HG03520 (cell line): ENCODE measurements at regions not wholly inside any gene's neighbourhood (a gene's known extent, or its start where the extent isn't known, plus 50 kb on each side); places are given as distances from the start of the nearest gene placed in this dataset.

Source experiments
- ATAC-seq: cut with Tn5 transposase; IDR thresholded peaks from one replicate; pipeline ENCODE4 v1.9.1; 2021; ENCODE audit warnings: mild to moderate bottlenecking, moderate library complexity; ENCODE audit not compliant: unreplicated experiment

DNA sequence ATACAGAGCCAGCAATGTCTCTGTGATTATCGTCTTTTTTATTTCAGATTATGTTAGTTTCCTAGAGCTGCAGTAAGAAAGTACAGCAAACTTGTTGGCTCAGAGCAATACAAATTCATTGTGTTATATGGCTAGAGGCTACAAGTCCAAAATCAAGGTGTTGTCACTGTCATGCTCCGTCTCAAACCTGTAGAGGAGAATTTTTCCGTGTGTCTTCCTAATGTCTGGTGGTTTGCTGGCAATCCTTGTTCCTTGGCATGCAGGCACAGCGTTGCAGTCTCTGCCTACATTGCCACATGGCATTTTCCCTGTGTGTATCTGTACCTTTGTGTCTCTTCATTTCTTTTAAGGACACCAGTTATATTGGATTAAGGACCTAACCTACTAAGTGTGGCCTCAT lies 244.4 kb downstream of the LRRIQ3 start:
- no peak for ATAC-seq

DNA sequence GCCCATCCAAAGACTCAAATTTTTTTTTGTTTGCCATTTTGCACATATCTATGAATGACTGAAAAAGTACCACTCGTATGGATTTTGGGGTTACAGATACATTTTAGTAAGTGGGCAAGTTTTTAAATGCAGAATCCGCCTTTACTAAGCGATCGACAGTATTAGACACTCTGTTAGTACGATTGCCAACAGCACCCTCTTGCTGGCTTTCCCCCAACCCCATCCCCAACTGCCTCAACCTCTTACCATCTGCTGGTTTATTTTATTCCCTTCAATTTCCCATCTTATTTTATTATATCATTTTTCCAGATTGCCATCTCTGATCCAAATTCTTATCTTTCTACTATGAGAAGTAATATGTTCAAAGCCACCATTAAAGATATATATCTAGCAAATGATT lies 244.8 kb downstream of the LRRIQ3 start:
- no peak for ATAC-seq

DNA sequence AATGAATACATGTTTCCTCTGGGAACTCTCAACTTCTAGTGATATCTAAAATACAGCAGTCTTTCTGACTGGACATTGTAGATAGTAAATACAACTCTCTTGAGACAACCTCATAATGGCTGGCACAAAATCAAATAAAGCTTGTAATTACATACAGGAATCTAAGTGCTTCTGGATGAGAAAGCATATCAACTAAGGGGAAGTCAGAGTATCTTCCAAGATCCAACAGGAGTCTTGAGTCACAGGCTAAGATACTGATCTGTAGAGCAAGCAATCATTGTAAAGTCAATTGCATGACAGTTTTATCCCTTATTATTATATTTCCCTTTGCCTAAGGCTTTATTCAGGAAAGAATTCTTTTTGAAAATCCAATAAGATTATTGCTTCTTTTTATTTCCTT lies 249.9 kb downstream of the LRRIQ3 start:
- ATAC-seq = no peak

DNA sequence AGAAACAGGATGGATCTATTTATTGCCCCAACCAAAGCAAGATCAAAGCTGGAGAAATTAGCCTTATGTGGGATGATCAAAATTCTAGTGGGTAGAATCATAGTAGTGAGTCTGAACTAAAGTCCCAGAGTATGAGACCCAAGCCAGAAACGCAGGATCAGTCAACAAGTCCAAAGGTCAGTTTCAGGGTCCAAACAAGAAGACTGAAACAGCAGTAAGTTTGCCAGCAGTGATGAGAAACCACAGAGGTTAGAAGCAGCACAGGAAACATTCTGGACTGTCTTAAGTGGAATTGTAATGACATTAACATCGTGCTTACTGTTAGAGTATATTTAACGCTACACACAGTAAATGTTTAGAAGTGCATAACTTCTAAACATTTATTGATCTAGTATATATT lies 251.0 kb downstream of the LRRIQ3 start:
- ATAC-seq = no peak

DNA sequence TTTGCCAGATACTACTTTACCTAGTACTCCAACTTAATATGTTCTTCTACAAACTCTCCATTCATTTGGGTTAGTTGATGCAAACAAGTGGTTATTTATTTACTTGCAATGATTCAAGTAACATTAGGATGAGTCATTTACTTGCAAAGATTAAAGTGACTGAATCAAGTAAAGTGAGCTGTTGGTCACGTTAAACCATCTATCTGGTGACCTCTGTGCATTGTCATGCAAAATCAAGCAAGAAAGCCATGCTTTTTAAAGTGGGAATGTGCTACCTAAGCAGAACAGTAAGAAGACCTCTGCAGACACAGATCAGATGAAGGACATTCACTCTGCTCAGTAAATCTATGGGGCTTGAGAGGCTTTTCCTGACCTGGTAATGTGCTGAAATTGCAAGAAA lies 254.7 kb downstream of the LRRIQ3 start:
- no peak for ATAC-seq

DNA sequence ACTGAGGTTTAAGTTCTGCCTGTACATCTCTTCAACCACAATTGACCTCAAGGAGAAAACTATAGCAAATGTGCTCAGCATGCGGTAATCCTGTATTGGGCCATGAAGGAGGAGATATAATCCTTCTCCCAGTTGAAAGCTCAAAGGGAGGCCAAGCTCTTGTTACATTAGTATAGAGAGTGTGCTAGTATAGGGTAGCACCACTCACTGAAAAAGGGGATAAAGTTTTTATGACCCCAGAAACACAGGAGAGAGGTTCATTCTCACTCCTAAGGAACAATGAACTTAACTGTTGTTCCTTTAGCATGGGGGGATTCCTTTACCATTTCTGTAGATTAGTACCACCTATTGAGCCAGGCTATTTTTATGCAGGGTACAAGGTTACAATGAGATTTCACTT lies 267.7 kb downstream of the LRRIQ3 start:
- ATAC-seq = no peak

DNA sequence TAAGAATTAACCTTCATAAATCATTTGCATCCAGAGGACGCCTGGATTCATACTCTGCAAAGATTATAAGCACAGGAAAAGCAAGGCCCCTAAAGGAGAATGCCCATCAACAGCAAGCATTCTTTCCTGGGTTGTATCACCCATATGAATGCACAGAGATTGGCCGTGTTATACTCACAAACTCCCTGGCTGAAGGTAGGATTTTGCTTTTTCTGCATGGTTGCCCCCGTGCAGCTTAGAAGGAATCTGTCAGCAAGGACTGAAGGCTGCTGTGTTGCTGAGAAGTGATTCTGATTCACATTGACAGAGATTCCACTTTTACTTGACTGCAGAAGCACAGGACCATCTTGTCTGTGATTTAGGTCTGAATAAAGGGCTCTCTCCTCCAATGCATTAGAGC lies 283.0 kb downstream of the LRRIQ3 start:
- no peak for ATAC-seq

DNA sequence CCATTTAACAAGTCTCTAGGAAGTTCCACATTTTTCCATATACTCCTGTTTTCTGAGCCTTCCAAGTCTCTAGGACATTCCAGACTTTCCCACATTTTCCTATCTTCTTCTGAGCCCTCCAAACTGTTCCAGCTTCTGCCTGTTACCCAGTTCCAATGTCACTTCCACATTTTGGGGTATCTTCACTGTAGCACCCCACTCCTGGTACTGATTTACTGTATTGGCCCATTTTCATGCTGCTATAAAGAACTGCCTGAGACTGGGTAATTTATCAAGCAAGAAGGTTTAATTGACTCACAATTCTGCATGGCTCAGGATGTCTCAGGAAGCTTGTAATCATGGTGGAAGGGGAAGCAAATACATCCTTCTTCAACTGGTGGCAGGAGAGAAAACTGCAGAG lies 285.0 kb downstream of the LRRIQ3 start:
- ATAC-seq = no peak

DNA sequence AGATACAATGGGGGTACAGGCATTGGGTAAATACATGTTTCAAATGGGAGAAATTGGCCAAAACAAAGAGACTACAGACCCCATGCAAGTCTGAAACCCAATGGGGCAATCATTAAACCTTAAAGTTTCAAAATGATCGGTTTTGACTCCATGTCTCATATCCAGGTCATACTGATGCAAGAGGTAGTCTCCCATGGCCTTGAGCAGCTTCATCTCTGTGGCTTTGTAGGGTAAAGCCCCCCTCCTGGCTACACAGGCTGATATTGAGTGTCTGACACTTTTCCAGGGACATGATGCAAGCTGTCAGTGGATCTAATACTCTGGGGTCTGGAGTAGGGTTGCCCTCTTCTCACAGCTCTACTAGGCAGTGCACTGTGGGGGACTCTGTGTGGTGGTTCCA lies 286.1 kb downstream of the LRRIQ3 start:
- ATAC-seq = no peak

DNA sequence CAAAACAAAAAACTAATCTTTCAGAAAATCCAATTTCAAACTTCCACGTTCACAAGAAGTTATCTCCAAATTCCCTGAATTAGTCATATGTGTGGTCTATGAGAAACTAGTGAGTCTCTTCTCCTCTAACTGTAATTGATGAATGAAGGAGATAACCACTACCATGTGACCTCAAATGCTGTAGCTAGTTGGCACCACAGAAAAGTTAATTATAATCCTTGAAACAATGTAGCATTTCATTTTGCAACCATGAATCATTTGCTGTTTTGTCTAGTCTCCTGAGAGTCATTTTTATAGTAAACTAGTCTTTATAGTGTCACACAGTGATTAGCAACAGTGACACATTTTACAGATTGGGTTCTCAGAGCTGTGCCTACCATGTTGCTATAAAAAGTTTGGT lies 287.5 kb downstream of the LRRIQ3 start:
- ATAC-seq = no peak

DNA sequence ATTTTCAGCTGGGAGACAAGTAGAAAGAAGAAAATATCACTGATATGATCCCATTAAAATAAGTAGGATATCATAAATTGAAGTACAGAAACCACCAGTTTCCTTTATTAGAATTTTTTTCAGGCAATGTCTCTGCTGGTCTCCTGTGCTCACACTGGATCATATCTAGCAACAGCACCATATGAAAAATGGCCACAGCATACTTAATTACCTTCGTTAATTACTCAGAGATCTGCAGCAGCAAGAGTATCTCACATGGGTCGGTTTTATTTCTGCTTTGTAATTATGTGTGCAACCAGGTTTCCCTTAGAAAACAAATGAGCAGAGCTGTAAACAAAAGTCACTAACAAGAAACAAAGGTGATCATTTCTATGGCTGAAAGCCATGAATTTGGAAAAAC lies 287.9 kb downstream of the LRRIQ3 start:
- no peak for ATAC-seq

DNA sequence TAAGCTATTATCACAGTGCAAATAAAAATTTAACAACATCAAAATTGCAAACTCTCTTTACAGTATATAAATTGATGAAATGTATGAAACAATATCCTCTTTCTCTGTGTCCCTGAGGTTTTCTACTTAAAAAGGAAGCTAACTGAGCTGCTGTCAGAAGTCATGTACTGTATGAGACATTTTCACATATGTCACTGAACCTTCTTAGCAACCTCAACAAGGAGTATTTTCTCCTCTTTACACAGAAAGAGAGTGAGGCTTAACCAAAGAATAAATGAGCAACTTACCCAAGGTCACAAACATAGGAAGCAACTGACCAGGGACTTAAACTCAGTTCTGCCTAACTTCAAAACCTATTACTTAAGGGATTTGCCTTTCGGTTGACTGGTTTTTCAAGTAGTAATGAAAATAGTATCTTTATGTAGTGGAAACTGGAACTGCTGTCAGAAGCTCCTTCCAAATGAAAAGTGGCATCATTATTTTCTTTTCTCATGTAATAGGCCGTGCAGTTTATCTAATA lies 288.9 kb downstream of the LRRIQ3 start:
- no peak for ATAC-seq

DNA sequence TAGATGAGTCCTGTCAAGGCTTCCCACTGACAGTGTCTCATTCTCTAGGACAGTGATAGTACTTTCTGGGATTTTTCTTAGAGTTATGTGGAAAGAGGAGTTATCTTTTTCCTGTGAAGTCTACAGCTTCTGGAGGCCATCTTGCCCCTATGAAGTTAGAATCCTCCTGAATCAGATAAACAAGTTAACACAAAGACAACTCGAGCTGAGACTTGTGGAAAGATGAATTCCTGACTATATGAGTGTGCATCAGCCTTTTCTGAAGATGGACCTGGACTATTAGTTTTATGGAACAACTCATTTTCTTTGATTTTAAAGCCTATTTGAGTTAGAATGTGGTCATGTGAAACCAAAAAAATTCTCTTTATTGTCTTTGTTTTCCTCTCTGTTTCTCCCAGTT lies 290.9 kb downstream of the LRRIQ3 start:
- ATAC-seq = no peak

DNA sequence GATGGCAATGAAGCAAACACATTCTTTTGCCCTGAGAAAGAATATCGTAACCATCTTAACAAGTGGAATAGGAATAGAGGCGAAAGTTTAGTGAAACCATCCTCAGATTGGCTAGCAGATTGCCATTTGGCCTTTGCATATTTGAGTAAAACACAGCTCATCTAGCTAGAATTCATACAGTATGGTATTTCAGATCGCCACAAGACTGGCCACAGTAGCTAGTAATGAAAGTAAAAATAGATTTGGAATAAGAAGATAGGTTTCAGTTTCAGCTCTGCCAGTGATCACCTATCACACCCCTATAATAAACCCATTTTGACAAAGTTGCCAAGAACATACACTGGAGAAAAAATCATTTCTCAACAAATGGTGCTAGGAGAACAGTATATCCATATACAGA lies 294.9 kb downstream of the LRRIQ3 start:
- peak; percentile 41 for ATAC-seq

DNA sequence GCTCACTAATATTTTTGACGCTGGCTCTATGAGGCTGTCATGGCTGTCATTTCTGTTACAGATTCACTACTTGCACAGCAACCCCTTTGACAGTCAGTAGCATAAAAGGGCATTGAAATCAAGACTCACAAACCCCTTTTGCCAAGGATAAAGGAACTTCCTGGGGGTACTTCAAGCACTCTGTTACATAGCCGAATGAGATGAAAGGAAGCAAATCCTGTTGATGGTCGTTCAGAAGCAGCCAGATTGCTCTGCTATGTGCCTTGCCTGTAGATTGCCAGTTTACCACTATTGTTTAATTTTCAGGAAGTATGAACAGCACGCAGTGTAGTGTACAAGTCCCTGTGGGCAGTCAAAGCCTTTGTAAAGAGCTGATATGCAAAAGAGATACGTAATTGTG lies 296.2 kb downstream of the LRRIQ3 start:
- ATAC-seq = no peak

DNA sequence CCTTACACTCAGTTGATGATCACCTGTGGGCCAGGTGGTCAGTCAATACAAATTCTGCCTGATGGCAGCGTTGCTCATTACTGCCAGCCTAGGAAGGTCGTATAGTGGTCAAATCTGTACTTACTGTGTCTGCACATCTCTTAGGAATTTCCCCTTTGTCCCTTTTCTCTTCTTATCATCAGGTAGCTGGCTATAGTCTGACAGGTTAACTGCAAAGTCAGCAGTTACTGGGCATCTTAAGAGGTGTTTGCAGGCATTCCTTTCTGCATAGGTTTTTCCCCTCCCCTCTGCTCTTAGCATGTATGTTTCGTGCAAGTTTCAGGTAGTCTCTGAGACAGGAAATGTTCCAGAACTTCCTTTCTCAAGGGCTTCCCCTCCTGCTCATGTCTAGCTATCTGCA lies 298.7 kb downstream of the LRRIQ3 start:
- no peak for ATAC-seq

DNA sequence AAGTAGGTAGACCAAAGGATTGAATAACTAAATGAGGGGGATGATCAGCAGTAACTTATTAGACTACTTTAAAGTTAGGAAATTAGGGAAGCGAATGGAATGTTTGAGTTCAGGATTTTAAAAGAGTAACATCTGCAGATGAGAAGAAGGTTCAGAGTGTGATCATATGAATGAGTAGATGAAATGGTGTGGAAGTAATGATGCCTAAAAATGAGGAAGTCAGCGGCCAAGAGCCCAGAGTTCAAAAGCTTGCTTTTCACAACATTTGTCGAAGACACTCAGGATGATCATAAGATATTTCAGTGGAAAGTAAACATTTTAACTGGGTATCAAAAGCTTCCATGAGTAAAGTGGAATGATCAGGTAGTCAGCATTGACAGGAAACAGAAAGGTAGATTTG lies 299.4 kb downstream of the LRRIQ3 start:
- ATAC-seq = no peak

DNA sequence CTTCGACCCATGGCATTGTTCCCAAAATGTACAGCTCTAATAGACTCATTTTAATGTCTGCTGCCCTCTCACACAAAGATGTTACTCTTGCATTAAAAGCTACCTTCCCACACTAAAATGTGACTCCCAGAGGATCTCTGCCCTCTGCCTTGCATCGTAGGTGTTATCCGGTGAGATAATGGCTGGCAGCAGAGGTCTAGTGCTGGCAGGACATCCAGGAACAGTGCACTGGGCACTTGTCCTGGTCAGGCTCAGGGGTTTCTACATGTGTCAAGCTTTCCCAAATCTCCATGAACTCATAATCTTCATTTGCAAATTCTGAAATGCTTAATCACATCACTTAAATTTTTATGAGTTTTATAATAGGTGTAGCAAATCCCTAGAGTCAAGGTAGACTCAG lies 310.6 kb downstream of the LRRIQ3 start:
- ATAC-seq = no peak

DNA sequence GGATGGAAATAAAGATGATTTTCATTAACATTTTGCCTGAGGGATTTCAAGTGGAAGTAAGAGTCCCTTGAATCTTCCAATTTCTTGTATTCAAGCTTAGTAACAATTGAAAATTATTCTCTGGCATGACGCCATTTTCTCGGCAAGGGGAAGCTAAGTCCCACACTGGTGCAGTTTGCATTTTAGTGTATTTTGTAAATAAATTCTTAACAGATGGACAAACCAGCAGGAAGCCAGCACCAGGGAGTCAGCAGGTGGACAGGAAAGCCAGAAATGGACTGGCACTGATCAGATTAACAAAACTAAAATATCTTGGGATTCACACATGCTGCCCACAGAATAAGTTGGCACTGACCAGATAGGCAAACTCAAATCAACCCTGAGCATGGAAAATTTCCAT lies 311.3 kb downstream of the LRRIQ3 start:
- no peak for ATAC-seq

DNA sequence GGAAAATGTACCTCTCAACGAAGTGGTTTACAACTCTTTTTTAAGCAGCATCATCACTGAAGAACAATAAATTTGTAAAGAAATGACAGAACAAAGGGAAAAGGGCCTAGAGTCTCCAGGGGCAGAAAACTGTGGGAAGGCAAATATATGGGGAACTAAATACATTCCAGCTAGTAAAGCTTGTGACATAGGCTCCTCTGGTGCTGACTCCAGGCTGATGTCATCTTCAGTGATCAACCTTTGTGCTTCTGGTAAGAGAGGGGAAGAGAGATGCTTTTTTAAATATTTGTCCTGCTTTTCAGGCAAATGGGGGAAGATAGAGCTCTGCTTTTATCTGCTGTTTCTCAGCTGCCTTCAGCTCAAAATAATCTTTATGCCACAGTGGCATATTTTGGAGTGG lies 323.2 kb downstream of the LRRIQ3 start:
- no peak for ATAC-seq

DNA sequence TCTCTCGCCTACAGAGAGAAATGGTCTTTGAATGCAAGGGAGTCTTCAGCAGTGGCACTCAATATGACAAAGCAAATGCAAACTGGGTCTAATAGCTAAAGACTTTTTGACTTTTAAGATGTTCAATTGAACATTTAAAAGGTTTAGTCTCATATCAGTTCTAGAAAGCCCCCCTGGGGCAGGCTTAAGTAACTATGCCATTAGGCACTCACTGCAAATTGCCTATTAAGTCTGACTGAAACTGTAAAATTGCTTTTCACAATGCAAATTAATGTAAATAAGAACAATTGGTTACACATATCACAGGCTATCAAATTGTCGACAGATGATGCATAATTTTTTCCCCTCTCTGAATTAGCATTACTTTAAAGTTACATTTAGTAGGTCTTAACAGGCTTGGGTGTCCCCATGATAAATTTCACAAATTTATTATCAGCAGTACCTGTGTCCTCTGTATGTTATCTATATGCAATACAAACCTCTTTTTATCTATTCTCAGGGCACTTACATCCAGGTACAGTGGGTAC lies 329.1 kb downstream of the LRRIQ3 start:
- ATAC-seq = no peak

DNA sequence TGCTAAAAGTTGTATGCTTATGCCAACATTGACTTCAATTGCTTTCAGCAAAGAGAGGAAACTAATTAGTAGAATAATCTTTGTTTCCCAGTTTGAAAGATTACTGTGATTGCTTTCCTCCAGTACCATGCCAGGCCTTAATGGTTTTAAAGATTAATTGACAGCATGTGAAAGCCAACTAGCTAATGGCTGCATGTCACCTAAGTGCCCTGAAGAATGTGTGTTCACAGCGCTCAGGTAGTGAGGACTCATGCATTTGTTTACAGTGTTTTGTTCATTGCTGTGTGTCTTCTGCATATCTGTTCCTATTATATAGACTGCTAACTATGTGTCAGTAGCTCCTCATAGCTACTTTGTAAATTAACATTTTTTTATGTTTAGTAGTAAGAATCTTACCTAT lies 335.6 kb downstream of the LRRIQ3 start:
- ATAC-seq = no peak

DNA sequence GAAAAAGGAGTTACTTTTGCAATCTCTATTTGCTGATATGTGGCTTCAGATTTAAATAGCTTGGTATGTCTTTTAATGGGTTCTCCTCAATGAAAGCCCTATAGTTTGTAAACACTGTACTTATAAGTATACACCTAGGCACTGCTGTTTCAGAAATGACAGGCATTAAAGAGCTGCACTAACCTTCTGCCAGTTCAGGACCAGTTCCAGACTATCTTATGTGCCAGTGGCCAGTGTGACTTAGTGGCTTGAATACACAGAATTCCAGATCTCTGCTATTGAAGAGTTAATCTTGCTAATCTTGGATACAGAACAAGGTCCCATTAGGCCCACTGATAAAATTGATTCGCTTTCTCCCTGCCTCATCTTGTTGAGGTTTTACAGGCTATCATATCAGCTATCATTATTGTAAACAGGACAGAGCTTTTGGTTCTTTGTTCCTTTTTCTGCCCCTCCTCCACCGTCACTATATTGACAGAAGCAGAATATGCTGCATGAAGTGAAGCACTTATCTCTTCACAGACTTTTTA lies 337.5 kb downstream of the LRRIQ3 start:
- no peak for ATAC-seq
